Uterus (tissue), 2 donors: ENCODE measurements at regions not wholly inside any gene's neighbourhood (a gene's known extent, or its start where the extent isn't known, plus 50 kb on each side); places are given as distances from the start of the nearest gene placed in this dataset.

Source experiments
- POLR2A ChIP-seq, 2 donors: fragments of 450-650 bp; IDR thresholded peaks; one replicate each; pipeline ENCODE4 v1.6.1; 2016; ENCODE audit warnings: antibody characterized with exemption in 2 of 2, mild to moderate bottlenecking in 1 of 2, moderate library complexity in 1 of 2
- TF ChIP-seq, protein P1 (sequence below), 4 experiments: fragments of 200-600 bp in 2 of 4; fragments of 450-650 bp in 2 of 4; sonication (generic) in 2 of 4; IDR thresholded peaks; one replicate each; pipeline ENCODE4 v1.5.1; 2016 to 2019; ENCODE audit warnings: antibody characterized with exemption in 4 of 4, mild to moderate bottlenecking in 2 of 4, moderate library complexity in 1 of 4

DNA sequence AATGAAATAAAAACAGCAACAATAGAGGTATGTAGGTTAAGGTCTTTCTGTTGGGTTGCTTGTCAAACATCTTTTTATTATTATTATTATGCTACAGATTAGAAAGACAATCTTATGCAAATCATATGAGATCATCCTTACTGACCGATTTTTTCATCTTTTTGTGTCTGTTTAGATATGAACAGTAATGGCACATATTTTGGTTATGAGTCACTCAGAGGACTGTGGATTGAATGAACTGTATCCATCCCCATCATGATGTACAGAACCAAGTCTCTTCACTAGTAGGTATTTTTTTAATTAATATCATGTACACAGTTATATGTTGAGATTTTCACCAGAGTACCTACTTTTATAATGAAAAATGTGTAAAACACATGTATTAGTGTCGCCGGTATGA, 159.1 kb downstream of the CHRM3 start:
- TF ChIP-seq POLR2A (IDR thresholded peaks at IDR 0.05), result no peak
- TF ChIP-seq, protein P1, sequence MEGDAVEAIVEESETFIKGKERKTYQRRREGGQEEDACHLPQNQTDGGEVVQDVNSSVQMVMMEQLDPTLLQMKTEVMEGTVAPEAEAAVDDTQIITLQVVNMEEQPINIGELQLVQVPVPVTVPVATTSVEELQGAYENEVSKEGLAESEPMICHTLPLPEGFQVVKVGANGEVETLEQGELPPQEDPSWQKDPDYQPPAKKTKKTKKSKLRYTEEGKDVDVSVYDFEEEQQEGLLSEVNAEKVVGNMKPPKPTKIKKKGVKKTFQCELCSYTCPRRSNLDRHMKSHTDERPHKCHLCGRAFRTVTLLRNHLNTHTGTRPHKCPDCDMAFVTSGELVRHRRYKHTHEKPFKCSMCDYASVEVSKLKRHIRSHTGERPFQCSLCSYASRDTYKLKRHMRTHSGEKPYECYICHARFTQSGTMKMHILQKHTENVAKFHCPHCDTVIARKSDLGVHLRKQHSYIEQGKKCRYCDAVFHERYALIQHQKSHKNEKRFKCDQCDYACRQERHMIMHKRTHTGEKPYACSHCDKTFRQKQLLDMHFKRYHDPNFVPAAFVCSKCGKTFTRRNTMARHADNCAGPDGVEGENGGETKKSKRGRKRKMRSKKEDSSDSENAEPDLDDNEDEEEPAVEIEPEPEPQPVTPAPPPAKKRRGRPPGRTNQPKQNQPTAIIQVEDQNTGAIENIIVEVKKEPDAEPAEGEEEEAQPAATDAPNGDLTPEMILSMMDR (IDR thresholded peaks at IDR 0.05), result no peak
